ENCODE measurements at regions not wholly inside any gene's neighbourhood (a gene's known extent, or its start where the extent isn't known, plus 50 kb on each side); places are given as distances from the start of the nearest gene placed in this dataset.

- TF ChIP-seq GABPA (IDR thresholded peaks at IDR 0.05; ENCODE audit: low read depth), result no peak
- TF ChIP-seq REST (IDR thresholded peaks at IDR 0.05; ENCODE audit: insufficient replicate concordance, low read depth), result no peak
- TF ChIP-seq POLR2AphosphoS5 (IDR thresholded peaks at IDR 0.05; ENCODE audit: low read depth), result no peak
- no peak for TF ChIP-seq CTCF (IDR thresholded peaks at IDR 0.05; ENCODE audit: insufficient read depth, low read length)
- TF ChIP-seq SPI1 (IDR thresholded peaks at IDR 0.05; ENCODE audit: borderline replicate concordance, low read depth), result no peak
Measured at GRCh38 chr4:147076179-147076578, 130.5 kb upstream of the TTC29 start.
